H9 (cell line): ENCODE measurements at regions not wholly inside any gene's neighbourhood (a gene's known extent, or its start where the extent isn't known, plus 50 kb on each side); places are given as distances from the start of the nearest gene placed in this dataset.
A peak's percentile ranks its signal among the peaks of the same experiment; 100 is the strongest.

Source experiments
- DNase-seq: peaks from one replicate; pipeline ENCODE4 v3.0.0-alpha.2; 2017
- H2AFZ ChIP-seq: one replicate; pipeline ENCODE4 v1.6.1; 2013; ENCODE audit warnings: mild to moderate bottlenecking, low read length, control low read depth, moderate library complexity
- H2AK5ac ChIP-seq: 2 replicates; pipeline ENCODE4 v1.6.1; 2013; ENCODE audit warnings: low read length, control low read depth, mixed read lengths; ENCODE audit not compliant: insufficient read length
- H2BK120ac ChIP-seq: one replicate; pipeline ENCODE4 v1.6.1; 2013; ENCODE audit warnings: low read depth, mild to moderate bottlenecking, low read length, control low read depth, inconsistent platforms; ENCODE audit not compliant: poor library complexity, severe bottlenecking
- H2BK12ac ChIP-seq: 2 replicates; pipeline ENCODE4 v1.6.1; 2013; ENCODE audit warnings: low read length, control low read depth, mixed read lengths, low read depth; ENCODE audit not compliant: insufficient read length
- H2BK15ac ChIP-seq: 2 replicates; pipeline ENCODE4 v1.6.1; 2013; ENCODE audit warnings: low read depth, low read length, control low read depth
- H2BK20ac ChIP-seq: one replicate; pipeline ENCODE4 v1.6.1; 2013; ENCODE audit warnings: low read depth, mild to moderate bottlenecking, low read length, control low read depth, inconsistent platforms; ENCODE audit not compliant: poor library complexity, severe bottlenecking
- H2BK5ac ChIP-seq: 2 replicates; pipeline ENCODE4 v1.6.1; 2013; ENCODE audit warnings: low read length, control low read depth, mixed read lengths; ENCODE audit not compliant: insufficient read length
- H3K14ac ChIP-seq: 2 replicates; pipeline ENCODE4 v1.6.1; 2013; ENCODE audit warnings: low read length, control low read depth; ENCODE audit not compliant: insufficient read depth
- H3K18ac ChIP-seq: 2 replicates; pipeline ENCODE4 v1.6.1; 2013; ENCODE audit warnings: low read depth, mild to moderate bottlenecking, mixed read lengths, low read length, control low read depth; ENCODE audit not compliant: insufficient read length
- H3K23ac ChIP-seq: 2 replicates; pipeline ENCODE4 v1.6.1; 2013; ENCODE audit warnings: low read length, control low read depth, mixed read lengths, low read depth; ENCODE audit not compliant: insufficient read length
- H3K23me2 ChIP-seq: 2 replicates; pipeline ENCODE4 v1.6.1; 2013; ENCODE audit warnings: low read depth, mild to moderate bottlenecking, mixed read lengths, low read length, control low read depth; ENCODE audit not compliant: insufficient read length, poor library complexity, severe bottlenecking
- H3K27ac ChIP-seq: 2 replicates; pipeline ENCODE4 v1.5.1; 2013; ENCODE audit warnings: low read length, control low read depth, mixed read lengths, low read depth; ENCODE audit not compliant: insufficient read length
- H3K27me3 ChIP-seq: 2 replicates; pipeline ENCODE4 v1.6.1; 2013; ENCODE audit warnings: low read length, control low read depth, inconsistent platforms; ENCODE audit not compliant: insufficient read depth
- H3K4ac ChIP-seq: 2 replicates; pipeline ENCODE4 v1.6.1; 2013; ENCODE audit warnings: low read depth, mild to moderate bottlenecking, control low read depth, inconsistent platforms, low read length, moderate library complexity
- H3K4me1 ChIP-seq: 2 replicates; pipeline ENCODE4 v1.6.1; 2013; ENCODE audit warnings: low read length, control low read depth, inconsistent platforms; ENCODE audit not compliant: insufficient read depth
- H3K4me2 ChIP-seq: 2 replicates; pipeline ENCODE4 v1.6.1; 2013; ENCODE audit warnings: low read length, control low read depth, mixed read lengths; ENCODE audit not compliant: insufficient read length, insufficient read depth
- H3K56ac ChIP-seq: 2 replicates; pipeline ENCODE4 v1.6.1; 2013; ENCODE audit warnings: low read depth, mild to moderate bottlenecking, mixed read lengths, low read length, control low read depth; ENCODE audit not compliant: insufficient read length
- H3K79me1 ChIP-seq: 2 replicates; pipeline ENCODE4 v1.6.1; 2013; ENCODE audit warnings: low read depth, mild to moderate bottlenecking, moderate library complexity, low read length, control low read depth, inconsistent platforms; ENCODE audit not compliant: insufficient read depth, poor library complexity, severe bottlenecking
- H3K79me2 ChIP-seq: 2 replicates; pipeline ENCODE4 v1.6.1; 2013; ENCODE audit warnings: low read length, control low read depth, inconsistent platforms; ENCODE audit not compliant: insufficient read depth
- H3K9ac ChIP-seq: 2 replicates; pipeline ENCODE4 v1.6.1; 2013; ENCODE audit warnings: low read length, control low read depth, mixed read lengths; ENCODE audit not compliant: insufficient read length; ENCODE audit errors: extremely low read depth
- H3K9me3 ChIP-seq: one replicate; pipeline ENCODE4 v1.6.1; 2013; ENCODE audit warnings: low read depth, low read length, inconsistent platforms; ENCODE audit not compliant: control insufficient read depth
- H3T11ph ChIP-seq: one replicate; pipeline ENCODE4 v1.6.1; 2013; ENCODE audit warnings: mild to moderate bottlenecking, low read length, control low read depth, inconsistent platforms
- H4K20me1 ChIP-seq: one replicate; pipeline ENCODE4 v1.6.1; 2013; ENCODE audit not compliant: control insufficient read depth, insufficient read length, insufficient read depth
- H4K5ac ChIP-seq: 2 replicates; pipeline ENCODE4 v1.6.1; 2013; ENCODE audit warnings: low read depth, mild to moderate bottlenecking, mixed read lengths, low read length, control low read depth; ENCODE audit not compliant: insufficient read length
- H4K8ac ChIP-seq: replicated peaks from 2 replicates; pipeline ENCODE4 v1.6.1; 2013; ENCODE audit warnings: low read length, control low read depth, mixed read lengths, low read depth; ENCODE audit not compliant: insufficient read length
- H4K91ac ChIP-seq: 2 replicates; pipeline ENCODE4 v1.6.1; 2013; ENCODE audit warnings: low read depth, mild to moderate bottlenecking, moderate library complexity, mixed read lengths, low read length, control low read depth; ENCODE audit not compliant: insufficient read length
- H3K27ac Mint-ChIP-seq, 3 experiments: 2 replicates in 2 of 3; 3 replicates in 1 of 3; pipeline ENCODE4 v1.8.0; 2020 to 2021; ENCODE audit warnings: mixed read lengths in 3 of 3, mild to moderate bottlenecking in 1 of 3, moderate library complexity in 1 of 3
- H3K27me3 Mint-ChIP-seq: 2 replicates; pipeline ENCODE4 v1.8.0; 2021; ENCODE audit warnings: low read depth, mild to moderate bottlenecking, moderate library complexity, mixed read lengths
- H3K36me3 Mint-ChIP-seq, 3 experiments: 2 replicates in 2 of 3; 3 replicates in 1 of 3; pipeline ENCODE4 v1.8.0; 2020 to 2021; ENCODE audit warnings: low read depth in 3 of 3, mixed read lengths in 3 of 3; ENCODE audit not compliant: insufficient read depth in 1 of 3
- H3K4me1 Mint-ChIP-seq, 2 experiments: 2 replicates each; pipeline ENCODE4 v1.8.0; 2020; ENCODE audit warnings: mixed read lengths in 2 of 2
- H3K4me3 Mint-ChIP-seq, 2 experiments: 2 replicates in 1 of 2; 3 replicates in 1 of 2; pipeline ENCODE4 v1.8.0; 2020 to 2021; ENCODE audit warnings: mild to moderate bottlenecking in 2 of 2, mixed read lengths in 2 of 2, moderate library complexity in 1 of 2
- H3K9me3 Mint-ChIP-seq, 2 experiments: 2 replicates in 1 of 2; 3 replicates in 1 of 2; pipeline ENCODE4 v1.8.0; 2020; ENCODE audit warnings: mild to moderate bottlenecking in 2 of 2, mixed read lengths in 2 of 2, moderate library complexity in 1 of 2
- WGBS: extraction: QIAGEN DNeasy Blood & Tissue Kit; methylation state at CpG from one replicate; pipeline ENCODE4 v1.1.7; 2013; ENCODE audit warnings: missing lambda C conversion rate, low lambda C conversion rate, mixed read lengths; ENCODE audit not compliant: insufficient read length; ENCODE audit errors: extremely low coverage; 5-methylcytosine and 5-hydroxymethylcytosine counted together
- TF ChIP-seq, protein P1 (sequence below): fragments of 200-600 bp; sonication (generic); conservative IDR thresholded peaks from 3 replicates; pipeline ENCODE4 v1.8.0; 2021; ENCODE audit warnings: antibody characterized with exemption, mild to moderate bottlenecking

DNA sequence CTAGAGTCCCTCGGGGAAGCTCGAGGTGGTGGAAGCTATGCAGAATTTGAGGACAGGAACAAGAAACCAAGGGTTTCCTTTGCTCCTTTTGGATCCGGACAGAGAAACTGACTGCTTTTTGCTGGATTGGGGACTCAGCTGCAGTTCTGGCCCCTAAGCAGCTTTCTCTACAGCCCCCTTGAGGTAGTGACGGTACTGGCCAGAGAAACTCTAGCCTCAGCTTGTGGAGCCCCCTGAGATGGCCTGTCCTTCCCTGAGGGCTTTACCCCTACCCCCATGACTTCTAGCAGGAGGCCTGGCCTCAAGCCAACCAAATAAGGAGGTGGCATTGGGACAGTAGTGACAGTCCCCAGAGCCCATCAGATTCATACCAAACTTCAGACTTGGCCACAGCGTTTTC, 118.1 kb downstream of the IRX5 start:
- H3K36me3 Mint-ChIP-seq: no peaks in the 10 kb centered on the region
- no peak overlapping the region for H2BK20ac ChIP-seq
- no peak overlapping the region for H2BK15ac ChIP-seq
- WGBS: no CpG with 5 or more reads among the region's 5 CpGs
- H3K23me2 ChIP-seq: no peaks in the 10 kb centered on the region
- no peak overlapping the region for H3K14ac ChIP-seq
- TF ChIP-seq, protein P1, sequence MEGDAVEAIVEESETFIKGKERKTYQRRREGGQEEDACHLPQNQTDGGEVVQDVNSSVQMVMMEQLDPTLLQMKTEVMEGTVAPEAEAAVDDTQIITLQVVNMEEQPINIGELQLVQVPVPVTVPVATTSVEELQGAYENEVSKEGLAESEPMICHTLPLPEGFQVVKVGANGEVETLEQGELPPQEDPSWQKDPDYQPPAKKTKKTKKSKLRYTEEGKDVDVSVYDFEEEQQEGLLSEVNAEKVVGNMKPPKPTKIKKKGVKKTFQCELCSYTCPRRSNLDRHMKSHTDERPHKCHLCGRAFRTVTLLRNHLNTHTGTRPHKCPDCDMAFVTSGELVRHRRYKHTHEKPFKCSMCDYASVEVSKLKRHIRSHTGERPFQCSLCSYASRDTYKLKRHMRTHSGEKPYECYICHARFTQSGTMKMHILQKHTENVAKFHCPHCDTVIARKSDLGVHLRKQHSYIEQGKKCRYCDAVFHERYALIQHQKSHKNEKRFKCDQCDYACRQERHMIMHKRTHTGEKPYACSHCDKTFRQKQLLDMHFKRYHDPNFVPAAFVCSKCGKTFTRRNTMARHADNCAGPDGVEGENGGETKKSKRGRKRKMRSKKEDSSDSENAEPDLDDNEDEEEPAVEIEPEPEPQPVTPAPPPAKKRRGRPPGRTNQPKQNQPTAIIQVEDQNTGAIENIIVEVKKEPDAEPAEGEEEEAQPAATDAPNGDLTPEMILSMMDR: peak; percentile 29; the same call in 2 of the 3 replicates
- no peak overlapping the region for H3K23ac ChIP-seq
- no peak overlapping the region for H2BK12ac ChIP-seq
- no peak overlapping the region for H3K4me2 ChIP-seq
- no peaks in the 10 kb centered on the region for H3K4me1 Mint-ChIP-seq
- H3K9me3 ChIP-seq: no peaks in the 10 kb centered on the region
- H3K27me3 Mint-ChIP-seq: peaks cover 1% of the 10 kb centered on the region
- H3K27me3 ChIP-seq: no peaks in the 10 kb centered on the region
- no peak for DNase-seq
- H3K18ac ChIP-seq: no peak overlapping the region
- H3K79me2 ChIP-seq: no peaks in the 10 kb centered on the region
- no peak overlapping the region for H3K56ac ChIP-seq
- H3K4me3 Mint-ChIP-seq: no peak overlapping the region
- no peak overlapping the region for H3K9ac ChIP-seq
- no peaks in the 10 kb centered on the region for H3K79me1 ChIP-seq
- H4K20me1 ChIP-seq: no peaks in the 10 kb centered on the region
- no peak overlapping the region for H2BK5ac ChIP-seq
- H4K5ac ChIP-seq: no peak overlapping the region
- H4K91ac ChIP-seq: no peak overlapping the region
- H3K4ac ChIP-seq: no peak overlapping the region
- H2BK120ac ChIP-seq: no peak overlapping the region
- H3K9me3 Mint-ChIP-seq: no peaks in the 10 kb centered on the region
- no peak overlapping the region for H4K8ac ChIP-seq
- no peak overlapping the region for H2AFZ ChIP-seq
- H3K4me1 ChIP-seq: no peaks in the 10 kb centered on the region
- no peak overlapping the region for H3K27ac ChIP-seq
- no peak overlapping the region for H3T11ph ChIP-seq
- no peak overlapping the region for H2AK5ac ChIP-seq
- H3K27ac Mint-ChIP-seq: no peak overlapping the region
